Suppressor macrophage (primary cell): ENCODE measurements at regions not wholly inside any gene's neighbourhood (a gene's known extent, or its start where the extent isn't known, plus 50 kb on each side); places are given as distances from the start of the nearest gene placed in this dataset.

Source experiments
- DNase-seq, 4 experiments: peaks; one replicate each; pipeline ENCODE4 v3.0.0-alpha.2; 2020 to 2022

DNA sequence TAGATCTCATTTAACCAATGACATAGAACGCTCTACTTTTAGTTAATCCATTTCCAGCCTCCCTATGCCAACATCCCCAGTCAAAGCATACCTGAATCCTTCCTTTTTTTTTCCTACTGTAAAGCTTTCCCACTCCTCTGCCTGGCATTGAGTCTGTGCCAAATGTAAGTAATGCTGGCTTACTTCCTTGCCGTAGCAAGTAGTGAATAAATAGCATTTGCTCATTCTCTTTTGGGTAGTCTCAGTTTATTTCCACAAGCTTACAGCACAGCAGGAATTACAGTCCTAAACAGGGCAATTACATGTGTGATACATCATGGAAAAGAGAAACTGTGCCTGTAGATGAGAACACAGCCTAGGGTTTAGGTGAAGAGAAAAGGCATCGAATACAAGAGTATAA lies 352.6 kb upstream of the NEGR1 start:
- DNase-seq = no peak

DNA sequence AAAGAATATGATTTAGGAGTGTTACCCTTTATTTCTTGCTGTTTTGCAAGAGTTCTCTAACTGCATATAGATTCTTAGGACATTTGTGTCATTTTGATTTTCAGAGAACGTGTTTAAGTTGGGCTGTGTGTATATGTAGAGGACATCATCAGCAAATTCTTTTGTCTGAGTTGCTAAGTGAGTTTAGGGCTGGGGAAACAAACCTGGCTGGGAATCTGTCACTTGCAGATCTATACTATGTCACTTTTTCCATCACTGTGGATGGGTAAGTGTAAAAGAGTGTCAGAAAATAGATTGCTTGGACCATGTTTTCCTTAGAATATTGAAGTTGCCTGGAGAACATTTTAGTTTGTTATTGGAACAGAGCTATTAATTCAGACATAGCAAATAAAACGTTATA lies 349.1 kb upstream of the NEGR1 start:
- DNase-seq = no peak

GRCh38 chr1:72623299-72623708 lies 341.0 kb upstream of the NEGR1 start:
- peak; percentile 37 to 81 (median 56) for DNase-seq

DNA sequence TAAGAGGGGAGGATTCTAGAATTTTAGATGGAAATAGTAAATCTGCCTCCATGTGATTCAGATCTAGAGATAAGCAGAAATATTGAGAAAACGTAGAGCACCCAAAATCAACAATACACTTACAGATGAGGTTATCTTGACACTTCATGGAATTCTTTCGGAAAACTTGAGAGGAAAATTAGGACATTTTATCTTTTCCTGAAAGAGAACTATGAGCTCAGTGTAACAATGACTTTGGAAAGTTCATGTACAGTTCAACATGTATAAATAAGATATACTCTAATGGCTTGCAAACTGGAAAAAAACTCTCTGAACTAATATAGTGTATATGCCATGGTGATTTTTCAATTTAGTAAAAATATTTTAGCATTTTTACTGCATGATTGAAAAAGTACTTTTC lies 338.1 kb upstream of the NEGR1 start:
- DNase-seq = no peak

- no peak for DNase-seq
These were observed 324.0 kb upstream of the NEGR1 start for GRCh38 chr1:72606216-72606810.

DNA sequence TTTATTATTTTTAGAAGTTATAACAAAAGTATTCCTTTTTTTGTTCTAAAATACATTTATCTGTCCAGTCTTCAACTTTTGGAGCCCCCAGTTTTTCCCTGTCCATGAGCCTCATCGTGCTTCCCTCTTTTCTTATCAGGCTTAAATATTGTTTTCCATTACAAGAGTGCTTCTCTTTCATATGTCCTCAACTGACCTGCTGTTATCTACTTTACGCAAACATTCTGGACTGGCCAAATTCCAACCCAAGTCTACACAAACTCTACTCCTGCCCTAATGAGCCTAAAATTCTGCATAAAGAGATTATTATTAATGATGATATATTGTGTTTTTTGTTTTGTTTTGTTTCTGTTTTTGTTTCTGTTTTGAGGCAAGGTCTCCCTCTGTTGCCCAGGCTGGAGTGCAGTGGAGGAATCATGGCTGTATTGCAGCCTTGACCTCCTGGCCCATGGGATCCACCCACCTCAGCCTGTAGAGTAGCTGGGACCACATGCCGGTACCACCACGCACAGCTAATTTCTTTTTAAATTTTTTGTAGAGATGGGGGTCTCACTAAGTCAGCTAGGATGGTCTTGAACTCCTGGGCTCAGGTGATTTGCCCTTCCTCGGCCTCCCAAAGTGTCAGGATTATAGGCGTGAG lies 318.8 kb upstream of the NEGR1 start:
- DNase-seq = no peak

GRCh38 chr1:72586023-72586685 lies 303.8 kb upstream of the NEGR1 start:
- no peak for DNase-seq

GRCh38 chr1:72579629-72580028 lies 297.3 kb upstream of the NEGR1 start:
- DNase-seq = no peak

DNA sequence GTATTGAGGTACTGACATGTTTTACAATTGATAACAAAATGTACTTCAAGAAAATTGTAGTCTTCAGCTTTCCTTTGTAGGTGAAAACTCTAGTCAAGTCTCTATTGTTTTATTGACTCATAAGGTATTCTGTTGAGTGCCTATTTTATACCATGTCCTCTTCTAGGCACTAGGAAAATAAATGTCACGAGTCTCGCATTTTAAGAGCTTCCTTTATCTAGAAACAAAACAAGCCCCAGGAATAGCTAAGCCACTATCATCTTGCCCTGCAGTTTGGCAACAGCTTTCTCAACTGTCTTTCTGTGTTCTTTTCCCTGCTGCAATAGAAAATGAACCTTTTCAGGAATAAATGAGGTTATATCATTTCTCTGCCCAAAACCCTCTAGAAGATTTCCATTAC lies 288.5 kb upstream of the NEGR1 start:
- DNase-seq = no peak

- DNase-seq = no peak
These were observed 285.8 kb upstream of the NEGR1 start for GRCh38 chr1:72568113-72568512.

DNA sequence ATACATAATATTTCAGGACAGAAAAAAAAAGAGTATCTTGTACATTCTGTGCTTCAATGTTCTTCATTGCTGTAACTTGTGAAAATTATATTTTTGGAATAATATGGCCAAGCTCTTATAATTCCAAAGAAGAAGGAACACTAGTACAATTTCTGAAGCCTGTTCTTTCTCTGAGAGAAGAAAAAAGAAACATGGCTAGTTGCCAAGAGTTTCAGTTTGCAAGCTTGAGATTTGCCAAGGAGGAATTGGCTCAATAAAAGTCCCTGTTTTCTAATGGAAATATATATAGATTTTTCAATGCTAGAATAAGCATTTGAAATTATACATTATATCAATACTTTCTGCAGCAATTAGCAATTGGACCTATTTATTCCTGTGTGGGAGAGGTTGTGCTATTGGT lies 285.2 kb upstream of the NEGR1 start:
- DNase-seq = no peak

DNA sequence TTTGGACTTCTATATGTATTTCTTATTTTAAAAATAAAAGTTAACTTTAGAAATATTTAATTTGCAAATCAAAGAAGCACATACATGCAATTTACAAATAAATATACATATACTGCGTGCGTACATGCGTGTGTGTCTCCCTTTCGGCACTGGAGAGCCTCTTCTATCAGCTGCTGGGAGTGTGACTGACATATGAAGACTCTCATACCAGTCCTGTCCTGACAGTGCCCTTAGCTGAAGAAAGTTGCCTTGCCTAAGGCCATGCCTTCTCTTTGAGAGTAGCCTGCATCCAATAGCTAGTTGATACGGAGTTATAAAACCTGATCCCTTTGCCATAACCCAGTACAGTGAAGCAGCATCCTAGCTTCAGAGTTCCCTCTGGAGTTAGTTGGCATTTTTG lies 282.4 kb upstream of the NEGR1 start:
- no peak for DNase-seq

GRCh38 chr1:72557446-72558049 lies 275.2 kb upstream of the NEGR1 start:
- DNase-seq = peak; percentile 23 to 72 (median 54)

- no peak for DNase-seq
These were observed 265.1 kb upstream of the NEGR1 start for GRCh38 chr1:72547412-72547811.

- no peak for DNase-seq
These were observed 258.3 kb upstream of the NEGR1 start for GRCh38 chr1:72540674-72541073.

DNA sequence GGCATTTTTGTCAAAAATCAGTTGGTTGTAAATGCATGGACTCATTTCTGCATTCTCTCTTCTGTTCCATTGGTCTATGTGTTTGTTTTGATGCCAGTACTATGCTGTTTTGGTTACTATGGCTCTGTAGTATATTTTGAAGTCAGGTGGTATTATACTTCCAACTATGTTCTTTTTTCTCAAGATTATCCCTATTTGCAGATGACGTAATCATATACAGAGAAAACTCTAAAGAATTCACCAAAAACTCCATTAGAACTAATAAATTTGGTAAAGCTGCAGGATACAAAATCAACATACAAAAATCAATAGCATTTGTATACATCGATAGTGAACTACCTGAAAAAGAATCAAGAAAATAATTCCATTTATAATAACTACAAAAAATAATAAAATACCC lies 253.1 kb upstream of the NEGR1 start:
- DNase-seq = no peak

- no peak for DNase-seq
These were observed 248.3 kb upstream of the NEGR1 start for GRCh38 chr1:72530646-72531045.

GRCh38 chr1:72526926-72527325 lies 244.6 kb upstream of the NEGR1 start:
- DNase-seq = no peak

GRCh38 chr1:72524021-72524420 lies 241.7 kb upstream of the NEGR1 start:
- no peak for DNase-seq

DNA sequence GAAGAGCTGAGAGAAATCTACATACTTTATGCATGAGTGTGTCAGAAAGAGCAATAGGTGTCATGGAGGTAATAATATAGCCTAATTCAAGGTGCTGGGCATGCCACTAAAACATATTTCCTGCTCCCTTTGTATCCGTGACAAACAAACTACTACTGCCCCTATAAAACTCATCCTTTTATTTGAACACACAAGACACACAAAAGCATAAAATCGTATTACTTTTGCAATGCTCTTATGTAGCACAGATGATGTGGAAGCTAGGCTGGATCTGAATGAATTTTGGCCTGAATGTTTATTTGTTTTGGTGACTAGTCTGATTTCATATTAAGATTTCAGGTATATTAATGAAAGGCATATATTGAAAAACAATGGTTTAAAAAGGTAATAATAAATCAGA lies 239.3 kb upstream of the NEGR1 start:
- DNase-seq = no peak

DNA sequence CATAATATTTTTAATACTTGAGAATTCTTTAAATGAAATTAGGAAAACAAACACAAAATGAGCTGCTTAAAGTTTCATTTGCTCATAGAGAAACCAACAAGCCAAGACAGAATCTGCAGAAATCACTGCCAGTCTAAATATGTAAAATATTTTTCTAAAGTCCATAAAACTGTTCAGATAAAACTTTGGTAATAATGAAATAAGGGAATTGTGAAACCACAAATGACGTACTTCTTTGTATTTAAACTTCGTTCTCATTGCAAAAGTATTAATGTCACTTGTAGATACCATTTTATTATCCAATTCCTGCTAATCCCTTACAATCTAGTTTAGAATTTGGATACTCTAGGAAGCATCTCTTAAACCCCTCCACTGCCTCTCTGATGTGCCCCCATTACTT lies 234.5 kb upstream of the NEGR1 start:
- DNase-seq = no peak

- no peak for DNase-seq
These were observed 233.9 kb upstream of the NEGR1 start for GRCh38 chr1:72516264-72516663.

DNA sequence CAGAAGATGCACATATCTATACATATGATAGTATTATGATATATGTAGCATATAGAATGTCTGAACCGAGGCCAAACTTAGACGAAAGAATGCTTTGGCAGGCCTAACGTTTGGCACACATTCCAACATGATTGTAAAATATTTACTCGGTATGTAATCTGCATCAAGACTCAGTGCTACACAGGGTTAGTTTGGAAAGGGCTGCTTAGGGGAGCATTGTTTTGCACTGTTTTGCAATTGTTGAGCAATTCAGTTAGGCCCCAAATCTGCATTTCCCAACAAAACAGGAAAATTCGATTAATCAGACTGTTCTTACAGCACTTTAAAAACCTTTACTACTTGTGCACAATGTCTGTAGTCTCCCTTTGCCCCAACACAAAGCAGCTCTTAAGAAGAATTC lies 216.0 kb upstream of the NEGR1 start:
- peak in 1 of 4 experiments; percentile 12 for DNase-seq

DNA sequence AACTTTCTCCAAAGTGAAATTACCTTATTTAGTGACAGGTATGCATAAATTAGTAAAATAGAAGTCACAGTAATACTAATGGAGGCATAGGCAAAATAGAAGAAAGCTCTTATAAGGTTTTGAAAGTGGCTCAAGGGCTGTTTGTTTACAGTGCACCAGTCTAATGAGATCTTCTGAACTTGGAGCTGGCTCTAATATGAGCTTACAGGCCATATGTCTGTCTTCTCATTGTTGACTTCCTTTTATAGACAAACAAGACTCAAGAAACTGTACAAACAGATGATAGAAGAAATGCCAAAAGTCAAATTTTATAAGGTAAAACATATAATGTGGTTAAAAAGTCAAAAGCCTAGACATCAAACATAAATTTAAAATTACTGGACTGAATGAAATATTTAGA lies 207.5 kb upstream of the NEGR1 start:
- no peak for DNase-seq
